IPS-NIHi7 (cell line): ENCODE measurements at regions not wholly inside any gene's neighbourhood (a gene's known extent, or its start where the extent isn't known, plus 50 kb on each side); places are given as distances from the start of the nearest gene placed in this dataset.

Source experiments
- DNase-seq: peaks from one replicate; pipeline ENCODE4 v3.0.0; 2012; ENCODE audit warnings: mixed read lengths; ENCODE audit errors: extremely low spot score

DNA sequence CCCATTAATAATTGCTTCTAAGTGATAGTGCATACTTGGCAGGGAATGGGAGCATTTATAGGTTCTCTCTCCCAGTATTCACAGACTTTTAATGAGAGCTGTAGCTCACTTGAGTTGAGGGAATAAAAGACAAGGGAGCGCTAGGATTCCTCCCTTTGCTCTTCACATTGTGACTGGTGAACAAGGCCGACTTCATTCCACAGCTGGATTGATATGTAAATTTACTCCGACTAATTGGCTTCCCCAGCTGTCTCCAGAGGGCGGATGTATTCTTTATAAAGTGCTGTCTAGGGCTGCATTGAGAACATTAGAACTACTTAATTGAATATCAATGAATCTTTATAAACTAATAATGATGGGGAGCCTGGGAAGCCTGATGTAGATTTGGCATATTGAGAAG is 63.4 kb downstream of the GPR50 start:
- DNase-seq, result peak; percentile 29

DNA sequence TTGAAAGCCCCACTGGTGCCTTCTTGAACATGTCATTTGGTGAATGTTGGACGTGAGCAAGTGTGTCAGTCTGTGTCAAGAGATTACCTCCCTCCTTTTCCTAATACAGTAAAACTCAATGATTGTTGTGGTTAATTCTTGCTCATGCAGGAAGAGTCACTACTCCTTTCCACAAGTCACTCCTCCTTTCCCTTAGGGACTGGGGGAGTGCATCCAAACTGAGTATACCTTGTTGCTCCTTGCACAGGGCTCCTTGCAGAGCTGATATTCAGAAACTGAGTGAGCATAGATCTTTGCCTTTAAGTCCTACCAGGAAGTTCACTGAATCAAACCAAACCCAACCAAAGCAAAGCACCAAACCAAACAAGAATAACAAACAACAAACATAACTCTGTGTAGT is 63.9 kb downstream of the GPR50 start:
- no peak for DNase-seq

GRCh38 chrX:151268836-151269235 is 92.5 kb downstream of the GPR50 start:
- no peak for DNase-seq

GRCh38 chrX:151279161-151279560 is 102.8 kb downstream of the GPR50 start:
- DNase-seq, result no peak

GRCh38 chrX:151287954-151288353 is 109.1 kb upstream of the VMA21 start:
- no peak for DNase-seq

DNA sequence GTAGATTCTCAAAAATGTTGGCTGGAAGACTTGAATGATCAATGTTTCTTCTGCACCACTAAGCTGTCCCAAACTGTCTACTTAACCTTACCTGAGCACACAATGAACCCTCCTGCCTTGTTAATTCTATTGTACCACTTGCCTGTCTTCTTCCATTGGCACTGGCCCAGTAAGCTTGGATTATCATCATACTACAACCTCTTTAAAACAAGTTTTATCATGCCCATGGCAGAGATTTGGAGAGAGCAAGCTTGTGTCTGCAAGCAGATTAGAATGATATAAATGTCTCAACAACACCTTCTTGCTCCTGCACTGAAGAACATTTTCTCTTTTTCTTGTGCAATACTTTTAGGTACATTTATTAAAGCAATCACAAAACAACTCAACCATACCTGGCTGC is 74.0 kb upstream of the VMA21 start:
- DNase-seq, result no peak

DNA sequence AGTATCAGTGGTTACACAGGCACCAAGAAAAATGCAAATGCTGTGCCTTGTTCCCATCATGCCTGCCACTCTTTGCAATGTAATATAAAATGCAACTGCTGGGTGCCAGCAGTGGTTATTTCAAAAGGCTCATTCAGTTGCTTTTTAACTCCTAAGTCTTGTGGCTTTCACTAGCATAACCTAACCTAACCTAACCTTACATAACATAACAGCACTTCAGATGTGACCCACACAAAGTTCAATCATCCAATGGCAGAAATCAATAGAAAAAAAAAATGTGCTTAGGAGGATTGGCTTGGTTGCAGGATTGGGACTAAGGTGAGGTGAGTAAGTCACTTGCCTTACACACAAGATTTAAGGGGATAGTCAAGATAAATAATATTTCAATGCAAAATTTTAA is 60.2 kb upstream of the VMA21 start:
- DNase-seq, result no peak

DNA sequence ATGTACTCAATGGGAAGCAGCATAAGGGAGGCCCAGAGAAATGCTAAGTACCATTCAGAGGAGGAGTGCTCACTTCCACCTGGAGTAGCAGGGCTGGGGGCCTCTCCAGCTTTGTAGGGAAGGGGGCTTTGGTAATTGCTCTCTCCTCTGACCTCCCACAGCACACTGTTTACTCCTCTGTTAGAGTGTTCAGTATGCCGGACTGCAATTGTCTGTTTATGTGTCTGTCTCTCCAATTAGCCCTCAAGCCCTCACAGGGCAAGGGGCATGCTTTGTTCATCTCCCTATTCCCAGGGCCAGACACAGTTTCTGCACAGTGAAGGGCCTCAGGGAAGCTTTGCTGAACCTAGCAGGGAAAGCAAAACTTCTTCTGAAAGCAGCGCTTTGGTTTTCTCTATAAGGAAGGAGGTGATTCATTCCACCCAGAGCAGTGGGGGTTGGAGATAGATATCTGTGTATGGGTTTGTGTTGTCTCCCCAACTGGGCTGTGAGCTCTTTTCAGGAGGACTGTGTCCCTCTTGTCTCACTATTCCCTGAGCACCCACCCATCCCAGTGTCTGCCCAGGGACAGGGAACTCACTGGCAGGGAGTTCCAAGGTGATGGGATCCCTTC is 50.0 kb upstream of the VMA21 start:
- no peak for DNase-seq
